NAMALWA (cell line): ENCODE measurements at regions not wholly inside any gene's neighbourhood (a gene's known extent, or its start where the extent isn't known, plus 50 kb on each side); places are given as distances from the start of the nearest gene placed in this dataset.

Experiments
- DNase-seq: peaks from one replicate; pipeline ENCODE4 v3.0.0-alpha.2; 2015; ENCODE audit warnings: low spot score

- DNase-seq, result no peak
Measured at GRCh38 chr17:73815474-73815873, 171.2 kb upstream of the SDK2 start.

GRCh38 chr17:73819440-73820395, 175.5 kb upstream of the SDK2 start:
- no peak for DNase-seq

DNA sequence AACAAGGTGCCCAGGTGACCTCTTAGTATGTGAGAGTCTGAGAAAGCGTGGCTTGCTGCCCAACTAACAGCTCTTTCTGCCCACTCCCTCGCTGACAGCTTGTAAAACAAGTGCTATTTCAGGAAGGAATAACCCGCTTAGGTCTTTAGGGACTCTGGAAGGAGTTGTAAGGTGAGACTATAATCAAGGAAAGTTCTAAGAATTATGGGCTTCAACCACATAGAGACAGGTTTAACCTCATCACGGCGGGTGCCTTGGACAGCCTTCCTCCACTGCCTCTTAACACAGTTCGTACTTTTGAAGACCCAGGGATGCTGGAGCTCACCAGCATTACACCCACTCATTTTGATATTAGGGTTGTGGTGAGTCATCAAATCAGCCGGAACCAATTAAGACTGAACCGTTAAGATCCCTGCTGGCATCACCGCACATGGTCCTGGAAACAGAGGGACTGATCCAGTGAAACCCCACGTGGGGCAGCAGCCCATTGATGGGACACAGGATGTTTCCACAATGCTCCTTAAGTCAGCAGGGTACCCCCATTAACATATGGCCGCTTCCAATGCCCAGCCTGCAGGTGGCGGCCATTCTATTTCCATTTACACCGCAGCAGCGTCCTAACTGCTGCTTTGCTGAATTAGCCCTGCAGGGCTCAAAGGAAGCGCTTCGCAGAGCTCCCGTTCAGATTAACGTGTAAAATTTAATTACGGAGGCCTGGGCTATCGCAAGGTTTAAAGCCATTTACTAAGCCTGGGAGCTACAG, 176.6 kb upstream of the SDK2 start:
- peak; percentile 6 for DNase-seq

GRCh38 chr17:73821665-73822064, 177.4 kb upstream of the SDK2 start:
- DNase-seq, result no peak

GRCh38 chr17:73822371-73822770, 178.1 kb upstream of the SDK2 start:
- no peak for DNase-seq

DNA sequence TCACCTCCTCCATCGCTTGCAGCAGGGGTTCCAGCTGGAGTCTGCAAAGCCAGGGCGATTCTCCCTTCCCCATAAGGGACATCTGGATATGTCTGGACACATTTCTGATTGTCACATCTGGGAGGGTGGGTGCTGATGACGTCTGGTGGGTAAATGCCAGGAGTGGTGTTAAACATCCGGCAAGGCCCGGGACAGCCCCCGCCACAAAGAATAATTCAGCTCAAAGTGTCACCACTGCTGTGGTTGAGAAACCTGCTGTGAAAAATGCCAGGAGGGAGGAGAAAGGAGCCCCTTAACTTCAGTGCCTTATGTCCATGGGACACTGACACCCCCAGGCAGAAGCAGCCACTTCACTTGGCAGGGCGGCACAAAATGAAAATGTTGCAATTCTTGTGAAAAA, 179.4 kb upstream of the SDK2 start:
- no peak for DNase-seq

- no peak for DNase-seq
Measured at GRCh38 chr17:73824321-73824720, 180.1 kb upstream of the SDK2 start.

- no peak for DNase-seq
Measured at GRCh38 chr17:73826181-73826871, 182.1 kb upstream of the SDK2 start.

DNA sequence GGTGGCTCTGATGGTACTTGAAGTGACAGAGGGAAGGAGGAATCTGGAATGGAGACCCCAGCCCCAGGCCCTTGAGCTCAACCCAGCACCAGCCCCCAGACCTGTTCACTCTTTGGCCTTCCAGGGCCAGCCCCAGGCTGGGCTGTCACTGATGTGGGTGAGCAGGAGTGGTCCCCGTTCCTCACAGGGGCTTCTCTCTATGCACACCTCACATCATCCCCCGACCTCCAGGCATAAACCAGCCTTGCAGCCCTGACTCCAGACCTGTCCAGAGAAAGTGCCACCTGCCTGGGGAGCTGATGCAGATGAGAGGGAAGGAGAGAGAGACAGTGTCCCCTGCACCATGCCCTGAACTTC, 182.6 kb upstream of the SDK2 start:
- no peak for DNase-seq

- DNase-seq, result no peak
Measured at GRCh38 chr17:73827627-73828291, 183.5 kb upstream of the SDK2 start.

DNA sequence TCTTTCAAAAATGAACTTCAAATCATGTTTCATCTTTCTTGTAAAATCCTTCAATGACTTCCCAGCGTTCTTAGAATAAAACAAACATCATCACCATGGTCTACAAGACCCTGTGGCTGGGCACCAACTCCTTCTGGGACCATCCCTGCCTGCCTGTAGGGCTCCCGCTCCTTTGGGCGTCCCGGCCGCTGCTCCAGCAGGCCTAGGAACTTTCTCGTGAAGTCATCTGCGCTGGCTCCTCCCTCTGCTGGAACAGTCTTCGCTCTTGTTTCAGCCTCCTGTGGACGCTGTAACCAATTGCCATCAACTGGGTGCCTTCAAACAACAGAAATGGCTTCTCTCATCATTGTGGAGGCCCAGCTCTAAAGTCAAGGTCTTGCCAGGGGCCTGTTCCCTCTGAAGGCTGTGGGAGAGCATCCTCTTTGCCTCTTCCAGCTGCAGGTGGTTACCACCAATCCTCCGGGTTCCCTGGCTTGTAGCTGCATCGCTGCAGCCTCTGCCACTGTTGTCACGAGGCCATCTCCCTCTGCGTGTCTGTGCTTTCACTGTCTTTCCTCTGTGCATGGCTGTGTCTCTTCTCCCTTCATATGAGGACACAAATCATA, 185.5 kb upstream of the SDK2 start:
- DNase-seq, result no peak

- DNase-seq, result no peak
Measured at GRCh38 chr17:73831699-73832098, 187.5 kb upstream of the SDK2 start.

- no peak for DNase-seq
Measured at GRCh38 chr17:73833775-73834488, 189.7 kb upstream of the SDK2 start.

DNA sequence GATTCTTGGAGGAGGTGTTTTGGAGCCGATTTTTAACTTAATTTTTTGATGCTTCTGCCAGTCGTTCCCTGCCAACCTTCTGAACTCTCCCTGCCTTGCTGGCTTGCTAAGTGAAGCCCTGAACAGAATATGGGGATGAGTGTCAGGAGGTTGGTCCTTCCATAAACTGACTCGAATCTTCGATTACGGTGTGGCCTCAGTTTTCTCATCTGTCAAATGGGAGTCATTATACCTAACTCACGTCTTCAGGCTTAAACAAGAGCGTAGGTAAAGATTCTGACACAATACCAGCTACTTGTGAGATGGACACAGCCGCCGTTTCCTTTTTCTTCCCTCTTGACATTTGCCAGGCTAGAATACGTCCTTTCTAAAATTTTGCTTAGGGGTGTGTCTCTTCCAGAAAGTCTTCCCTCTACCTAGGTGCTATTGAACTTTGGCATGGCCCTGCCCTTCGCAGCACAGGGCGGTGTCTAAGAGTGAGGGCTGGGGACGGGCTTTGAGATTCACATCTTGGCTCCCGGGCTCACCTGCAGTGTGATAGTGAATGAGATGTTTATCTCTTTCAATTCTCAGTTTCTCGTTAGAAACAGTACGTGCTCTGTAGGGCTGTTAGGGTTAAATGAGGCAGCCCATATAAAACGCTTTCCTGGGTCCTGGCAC, 190.6 kb upstream of the SDK2 start:
- no peak for DNase-seq

DNA sequence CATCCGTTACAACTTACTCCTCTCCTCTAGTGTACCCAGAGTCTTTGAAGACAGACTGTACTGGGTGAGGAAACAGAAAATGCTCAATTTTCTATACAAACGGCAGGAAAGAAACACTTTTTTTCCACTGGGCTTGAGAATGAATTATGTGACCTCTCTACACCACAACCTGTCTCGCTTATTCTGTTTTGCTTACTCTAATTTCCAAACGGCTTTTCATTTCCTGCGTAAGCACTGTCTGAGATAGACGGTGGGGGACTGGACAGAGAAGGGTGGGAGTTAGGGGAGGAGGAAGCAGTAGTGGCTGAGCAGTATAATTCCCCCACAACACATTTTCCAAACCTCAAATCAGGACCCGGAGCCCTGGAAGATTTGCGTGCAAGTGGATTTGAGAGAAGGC, 191.4 kb upstream of the SDK2 start:
- DNase-seq, result no peak

DNA sequence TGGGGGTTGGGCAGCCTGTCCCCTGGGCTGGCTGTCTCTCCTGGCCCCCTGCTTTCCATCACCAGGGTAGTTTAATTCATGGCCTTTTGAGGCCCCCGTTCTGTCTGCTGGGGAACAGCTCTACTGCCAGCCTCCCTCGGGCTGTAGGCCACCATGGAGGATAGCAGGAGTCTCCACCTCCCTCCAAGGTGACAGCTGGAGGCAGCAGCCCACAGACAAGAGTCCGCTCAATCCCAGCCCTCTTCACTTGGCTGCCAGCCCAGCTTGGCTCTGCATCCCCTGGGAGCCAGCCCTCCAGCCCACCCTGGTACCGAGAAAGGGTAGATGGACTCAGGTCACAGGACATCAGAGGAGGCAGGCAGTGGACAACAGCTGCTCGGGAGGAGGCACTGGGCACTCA, 194.6 kb upstream of the SDK2 start:
- DNase-seq, result no peak

GRCh38 chr17:73840829-73841228, 196.6 kb upstream of the SDK2 start:
- DNase-seq, result no peak

GRCh38 chr17:73841431-73842060, 197.3 kb upstream of the SDK2 start:
- peak; percentile 12 for DNase-seq

- no peak for DNase-seq
Measured at GRCh38 chr17:73847952-73848351, 203.7 kb upstream of the SDK2 start.

DNA sequence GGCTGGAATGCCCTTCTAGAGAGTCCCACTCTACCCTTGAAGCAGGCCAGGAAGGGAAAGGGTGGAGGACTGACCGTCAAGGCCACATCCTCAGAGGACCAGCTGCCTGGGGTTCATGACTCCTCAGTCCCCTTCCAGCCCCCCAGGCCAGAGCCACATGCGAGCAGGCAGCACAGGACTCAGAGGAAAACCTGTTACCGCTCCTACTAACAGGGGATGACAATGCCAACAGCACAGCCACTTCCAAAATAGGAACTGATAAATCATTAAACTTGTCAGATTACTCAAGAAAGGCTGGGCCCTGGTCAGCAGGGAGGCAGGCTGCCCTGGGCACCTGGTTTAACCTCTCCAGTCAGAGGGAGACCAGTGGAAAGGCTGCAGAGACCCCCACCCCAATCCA, 206.2 kb upstream of the SDK2 start:
- no peak for DNase-seq
